ENCODE measurements at regions not wholly inside any gene's neighbourhood (a gene's known extent, or its start where the extent isn't known, plus 50 kb on each side); places are given as distances from the start of the nearest gene placed in this dataset.

DNA sequence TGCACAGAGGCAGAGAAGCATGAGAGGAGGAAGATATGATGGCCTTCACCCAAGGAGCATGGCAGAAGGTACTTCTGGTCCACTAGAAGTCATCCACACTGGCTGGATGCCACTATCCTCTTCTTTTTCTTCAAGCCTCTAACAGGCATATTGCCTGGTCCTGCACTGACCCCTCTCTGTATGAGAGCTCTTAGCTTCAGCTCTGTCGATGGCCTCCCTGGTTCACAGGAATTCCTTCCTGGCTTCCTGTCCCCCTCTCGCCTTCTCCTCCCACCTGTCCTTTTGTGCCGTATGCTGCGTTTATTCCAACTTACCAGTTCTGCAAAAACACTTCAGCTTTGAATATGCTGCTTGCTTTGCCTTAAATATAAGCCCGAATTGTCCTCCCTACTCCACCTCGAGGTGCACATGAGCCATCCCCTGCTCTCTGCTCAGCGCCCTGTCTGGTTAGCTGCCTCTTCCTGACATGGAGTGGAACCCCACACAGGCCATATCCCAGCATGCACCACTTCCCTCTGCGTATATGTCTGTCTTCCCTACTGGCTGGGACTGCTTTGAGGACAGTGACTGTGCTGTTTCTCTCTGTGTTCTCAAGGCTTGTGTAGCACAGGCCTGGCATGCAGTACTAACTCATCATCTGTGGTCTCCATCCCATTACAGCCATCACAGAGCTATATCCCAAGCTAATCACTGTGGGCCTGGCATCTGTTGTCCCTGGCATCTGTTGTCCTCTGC, 474.9 kb downstream of the EIPR1 start:
- TF ChIP-seq, protein P1, sequence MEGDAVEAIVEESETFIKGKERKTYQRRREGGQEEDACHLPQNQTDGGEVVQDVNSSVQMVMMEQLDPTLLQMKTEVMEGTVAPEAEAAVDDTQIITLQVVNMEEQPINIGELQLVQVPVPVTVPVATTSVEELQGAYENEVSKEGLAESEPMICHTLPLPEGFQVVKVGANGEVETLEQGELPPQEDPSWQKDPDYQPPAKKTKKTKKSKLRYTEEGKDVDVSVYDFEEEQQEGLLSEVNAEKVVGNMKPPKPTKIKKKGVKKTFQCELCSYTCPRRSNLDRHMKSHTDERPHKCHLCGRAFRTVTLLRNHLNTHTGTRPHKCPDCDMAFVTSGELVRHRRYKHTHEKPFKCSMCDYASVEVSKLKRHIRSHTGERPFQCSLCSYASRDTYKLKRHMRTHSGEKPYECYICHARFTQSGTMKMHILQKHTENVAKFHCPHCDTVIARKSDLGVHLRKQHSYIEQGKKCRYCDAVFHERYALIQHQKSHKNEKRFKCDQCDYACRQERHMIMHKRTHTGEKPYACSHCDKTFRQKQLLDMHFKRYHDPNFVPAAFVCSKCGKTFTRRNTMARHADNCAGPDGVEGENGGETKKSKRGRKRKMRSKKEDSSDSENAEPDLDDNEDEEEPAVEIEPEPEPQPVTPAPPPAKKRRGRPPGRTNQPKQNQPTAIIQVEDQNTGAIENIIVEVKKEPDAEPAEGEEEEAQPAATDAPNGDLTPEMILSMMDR (conservative IDR thresholded peaks at IDR 0.05): no peak
- TF ChIP-seq EZH2 (IDR thresholded peaks at IDR 0.05; ENCODE audit: low read depth): no peak

Data from PC-9 (cell line).